ENCODE measurements at regions not wholly inside any gene's neighbourhood (a gene's known extent, or its start where the extent isn't known, plus 50 kb on each side); places are given as distances from the start of the nearest gene placed in this dataset.

DNA sequence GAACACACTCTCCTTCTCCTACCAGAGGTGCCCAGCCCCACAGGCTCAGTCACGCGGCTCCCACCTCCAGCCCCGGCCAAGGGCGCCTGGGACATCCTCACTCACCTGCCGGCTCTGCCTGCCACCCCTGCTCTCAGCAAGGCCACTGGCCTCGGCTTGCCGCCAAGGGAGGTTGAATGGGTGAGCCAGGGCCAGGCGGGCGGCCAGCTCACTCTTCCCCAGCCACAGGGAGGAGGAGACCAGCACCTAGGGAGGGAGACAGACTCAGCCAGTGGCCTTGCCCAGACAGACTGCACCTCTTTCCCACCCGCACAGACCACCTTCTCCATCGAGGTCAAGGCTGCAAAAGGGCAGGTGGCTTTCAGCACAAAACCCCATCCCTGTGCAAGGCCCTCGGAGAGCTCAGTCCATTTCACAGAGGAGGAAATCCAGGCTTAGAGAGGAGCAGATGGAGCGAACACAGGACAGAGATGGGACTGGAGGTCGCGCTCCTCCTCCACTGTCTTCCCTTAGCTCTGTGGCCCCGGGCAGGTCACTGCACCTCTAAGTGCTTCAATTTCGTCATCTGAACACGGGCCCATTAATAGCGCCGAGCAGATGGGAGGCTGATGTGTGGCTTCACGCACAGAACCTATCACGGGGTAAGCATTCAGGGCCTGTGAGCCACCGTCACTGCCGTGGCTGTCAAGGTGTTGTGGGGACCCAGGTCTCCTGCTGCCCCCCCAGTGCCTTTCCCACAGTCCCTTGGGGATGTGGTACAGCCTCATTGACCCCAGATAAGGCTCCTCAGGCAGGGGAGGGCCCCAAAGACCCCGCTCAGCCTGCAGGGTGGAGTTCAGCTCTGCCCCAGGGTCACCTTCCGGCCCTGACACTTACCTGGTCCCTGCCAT lies 56.1 kb downstream of the RMI2 start:
- ATAC-seq (replicated peaks) (no peak), DNase-seq (no peak)
- Mint-ChIP-seq H3K27ac (no peak overlapping the region), H3K9me3 (no peaks in the 10 kb centered on the region), H3K4me1 (ENCODE audit: low read depth in 2 of 2) (peaks cover 0 to 7% of the 10 kb centered on the region in 2 donors), H3K36me3 (ENCODE audit: insufficient read depth) (no peaks in the 10 kb centered on the region), H3K4me3 (no peak overlapping the region), H3K27me3 (peaks cover 0 to 23% of the 10 kb centered on the region in 2 donors)

- ATAC-seq (replicated peaks) = no peak
- Mint-ChIP-seq H3K27me3 (peaks cover 0 to 23% of the 10 kb centered on the region in 2 donors), H3K4me3 (no peak overlapping the region), H3K27ac (no peak overlapping the region), H3K36me3 (ENCODE audit: insufficient read depth) (no peaks in the 10 kb centered on the region), H3K4me1 (ENCODE audit: low read depth in 2 of 2) (peaks cover 0 to 3% of the 10 kb centered on the region in 2 donors), H3K9me3 (no peaks in the 10 kb centered on the region)
- DNase-seq = no peak
These were observed 56.9 kb downstream of the RMI2 start for GRCh38 chr16:11402051-11402744.

GRCh38 chr16:11402745-11403533 lies 57.7 kb downstream of the RMI2 start:
- Mint-ChIP-seq H3K36me3 (ENCODE audit: insufficient read depth) (no peaks in the 10 kb centered on the region), H3K4me1 (ENCODE audit: low read depth in 2 of 2) (peaks cover 0 to 4% of the 10 kb centered on the region in 2 donors), H3K27ac (no peak overlapping the region), H3K9me3 (no peaks in the 10 kb centered on the region), H3K27me3 (peaks cover 0 to 23% of the 10 kb centered on the region in 2 donors), H3K4me3 (no peak overlapping the region)
- ATAC-seq (replicated peaks) (no peak), DNase-seq (no peak)

DNA sequence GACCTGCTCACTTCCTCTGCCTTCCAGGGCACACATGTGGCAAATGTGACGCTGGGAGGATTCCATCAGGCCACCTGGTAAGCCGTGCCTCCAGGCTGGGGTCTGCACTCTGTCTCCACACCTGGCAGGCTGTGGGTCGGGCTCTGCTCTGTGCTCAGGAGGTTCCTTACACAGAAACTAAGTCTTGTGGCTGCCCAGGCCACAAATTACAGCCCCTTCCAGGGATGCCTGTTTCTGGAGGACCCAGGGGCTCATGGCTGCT lies 58.2 kb downstream of the RMI2 start:
- DNase-seq (no peak), ATAC-seq (replicated peaks) (no peak)
- no peaks in the 10 kb centered on the region for H3K9me3 Mint-ChIP-seq
- peaks cover 0 to 1% of the 10 kb centered on the region in 2 donors for H3K4me1 Mint-ChIP-seq (ENCODE audit: low read depth in 2 of 2)
- H3K27ac Mint-ChIP-seq = no peak overlapping the region
- H3K27me3 Mint-ChIP-seq = peaks cover 0 to 23% of the 10 kb centered on the region in 2 donors
- no peaks in the 10 kb centered on the region for H3K36me3 Mint-ChIP-seq (ENCODE audit: insufficient read depth)
- H3K4me3 Mint-ChIP-seq = no peak overlapping the region

DNA sequence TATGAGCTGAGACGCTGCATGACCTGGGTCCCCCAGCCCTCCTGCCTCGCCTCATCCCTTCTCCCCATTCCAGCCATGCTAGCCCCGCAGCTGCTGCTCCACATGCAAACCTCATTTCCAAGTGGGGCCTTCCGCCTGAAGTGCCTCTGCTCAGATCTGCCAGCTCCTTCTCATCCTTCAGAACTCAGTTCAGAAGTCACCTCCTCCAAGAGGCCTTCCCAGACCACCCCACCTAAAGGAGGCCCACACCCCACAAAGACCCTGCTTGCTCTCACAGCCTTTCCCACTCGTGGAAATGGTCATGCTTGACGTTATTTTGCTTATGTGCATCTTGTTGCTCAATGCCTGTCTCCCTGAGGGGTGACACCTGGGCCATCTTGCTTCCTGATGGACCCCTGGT lies 58.7 kb downstream of the RMI2 start:
- Mint-ChIP-seq H3K4me3 (no peak overlapping the region), H3K27me3 (peaks cover 0 to 23% of the 10 kb centered on the region in 2 donors), H3K4me1 (ENCODE audit: low read depth in 2 of 2) (peaks cover 0 to 1% of the 10 kb centered on the region in 2 donors), H3K36me3 (ENCODE audit: insufficient read depth) (no peaks in the 10 kb centered on the region), H3K27ac (no peak overlapping the region), H3K9me3 (no peaks in the 10 kb centered on the region)
- DNase-seq (no peak), ATAC-seq (replicated peaks) (no peak)

DNA sequence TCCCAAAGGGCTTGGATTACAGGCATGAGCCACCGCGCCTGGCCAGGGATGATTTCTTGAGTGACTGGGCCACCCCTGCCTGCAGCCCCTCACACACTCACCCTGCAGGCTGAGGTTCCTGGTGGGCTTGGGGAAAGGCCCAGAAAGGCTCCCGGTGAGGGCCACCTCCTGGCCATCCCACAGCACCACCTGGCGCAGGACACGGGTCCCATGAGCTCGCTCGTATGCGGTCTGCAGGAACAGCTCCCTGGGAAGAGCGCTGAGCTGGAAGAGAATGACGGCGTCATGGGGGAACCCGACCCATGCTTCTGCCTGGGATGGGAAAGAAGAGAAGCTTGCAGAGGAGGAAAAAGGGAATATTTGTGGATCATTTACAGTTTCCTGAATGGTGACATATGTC lies 59.3 kb downstream of the RMI2 start:
- Mint-ChIP-seq H3K4me3 (no peak overlapping the region), H3K27ac (no peak overlapping the region)

GRCh38 chr16:11405331-11406176 lies 60.3 kb downstream of the RMI2 start:
- Mint-ChIP-seq H3K36me3 (ENCODE audit: insufficient read depth) (no peaks in the 10 kb centered on the region), H3K4me3 (no peak overlapping the region), H3K27me3 (peaks cover 0 to 23% of the 10 kb centered on the region in 2 donors), H3K9me3 (no peaks in the 10 kb centered on the region), H3K4me1 (ENCODE audit: low read depth in 2 of 2) (peaks cover 0 to 1% of the 10 kb centered on the region in 2 donors), H3K27ac (no peak overlapping the region)
- DNase-seq (peak; percentile 33 to 50 (median 35)), ATAC-seq (replicated peaks) (no peak)

More for the DNA sequence above, 59.3 kb downstream of the RMI2 start:
- Mint-ChIP-seq H3K9me3 (no peaks in the 10 kb centered on the region), H3K27me3 (peaks cover 0 to 23% of the 10 kb centered on the region in 2 donors), H3K4me1 (ENCODE audit: low read depth in 2 of 2) (peaks cover 0 to 1% of the 10 kb centered on the region in 2 donors), H3K36me3 (ENCODE audit: insufficient read depth) (no peaks in the 10 kb centered on the region)
- no peak for DNase-seq
- ATAC-seq (replicated peaks) = no peak

GRCh38 chr16:11406177-11406560 lies 60.9 kb downstream of the RMI2 start:
- ATAC-seq (replicated peaks) = no peak
- Mint-ChIP-seq H3K36me3 (ENCODE audit: insufficient read depth) (no peaks in the 10 kb centered on the region), H3K9me3 (no peaks in the 10 kb centered on the region)

DNA sequence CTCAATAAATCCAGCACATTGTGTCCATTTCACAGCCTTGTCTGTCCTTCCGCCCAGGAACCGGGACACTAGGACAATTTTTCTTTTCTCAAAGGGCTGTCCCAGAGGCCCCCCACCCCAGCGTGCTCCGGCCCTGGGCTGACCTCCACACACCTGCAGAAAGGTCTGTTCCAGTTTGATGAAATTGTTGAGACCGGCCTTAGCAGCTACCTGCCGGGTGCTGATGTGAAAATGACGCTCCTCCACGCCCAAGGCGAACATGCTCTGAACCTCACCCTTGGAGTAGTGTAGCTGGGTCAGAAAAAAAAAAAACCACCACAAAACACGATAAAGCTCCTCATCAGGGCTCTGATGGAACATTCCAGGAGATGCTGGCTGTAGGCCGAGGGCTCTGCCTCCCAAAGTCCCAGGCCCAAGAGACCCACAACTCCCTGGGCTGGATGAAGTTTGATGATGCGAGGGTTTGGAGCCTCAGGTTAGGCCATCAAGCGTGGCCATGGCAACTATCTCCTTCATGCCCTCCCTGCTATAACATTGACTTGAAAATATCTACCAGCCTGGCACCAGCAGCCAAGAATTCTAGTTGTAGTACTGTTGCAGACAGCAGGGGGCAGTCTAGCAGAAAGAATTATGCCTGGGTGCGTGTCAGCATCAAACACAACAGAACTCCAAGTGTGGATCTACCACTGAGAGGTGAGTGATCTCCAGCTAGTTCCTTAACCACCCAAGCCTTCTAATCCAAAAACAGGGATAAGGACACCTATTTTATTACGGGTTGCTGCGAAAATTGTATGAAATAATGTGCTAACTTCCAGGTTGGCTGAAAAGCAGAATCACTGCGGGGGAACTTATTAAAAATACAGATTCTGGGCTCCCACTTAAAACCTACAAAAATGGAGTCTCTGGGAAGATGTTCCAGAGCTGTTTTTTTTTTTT lies 62.1 kb downstream of the RMI2 start:
- Mint-ChIP-seq H3K36me3 (ENCODE audit: insufficient read depth) (no peaks in the 10 kb centered on the region), H3K27ac (no peak overlapping the region), H3K27me3 (peaks cover 0 to 23% of the 10 kb centered on the region in 2 donors), H3K9me3 (no peaks in the 10 kb centered on the region), H3K4me1 (ENCODE audit: low read depth in 2 of 2) (peaks cover 0 to 1% of the 10 kb centered on the region in 2 donors), H3K4me3 (no peak overlapping the region)
- ATAC-seq (replicated peaks) = peak; percentile 76
- peak; percentile 67 to 75 (median 71) for DNase-seq

More at GRCh38 chr16:11406177-11406560, 60.9 kb downstream of the RMI2 start:
- no peak for DNase-seq
- Mint-ChIP-seq H3K27me3 (peaks cover 0 to 23% of the 10 kb centered on the region in 2 donors), H3K27ac (no peak overlapping the region), H3K4me1 (ENCODE audit: low read depth in 2 of 2) (peaks cover 0 to 1% of the 10 kb centered on the region in 2 donors), H3K4me3 (no peak overlapping the region)

GRCh38 chr16:11408216-11408615 lies 63.0 kb downstream of the RMI2 start:
- H3K27me3 Mint-ChIP-seq = peaks cover 0 to 17% of the 10 kb centered on the region in 2 donors
- H3K36me3 Mint-ChIP-seq (ENCODE audit: insufficient read depth) = no peaks in the 10 kb centered on the region
- H3K4me1 Mint-ChIP-seq (ENCODE audit: low read depth in 2 of 2) = peaks cover 0 to 1% of the 10 kb centered on the region in 2 donors
- H3K9me3 Mint-ChIP-seq = no peaks in the 10 kb centered on the region
- H3K27ac Mint-ChIP-seq = no peak overlapping the region
- DNase-seq = no peak
- ATAC-seq (replicated peaks) = no peak
- no peak overlapping the region for H3K4me3 Mint-ChIP-seq

GRCh38 chr16:11409398-11409797 lies 64.1 kb downstream of the RMI2 start:
- no peak overlapping the region for H3K27ac Mint-ChIP-seq
- peaks cover 0 to 1% of the 10 kb centered on the region in 2 donors for H3K4me1 Mint-ChIP-seq (ENCODE audit: low read depth in 2 of 2)
- H3K27me3 Mint-ChIP-seq = peaks cover 0 to 6% of the 10 kb centered on the region in 2 donors
- ATAC-seq (replicated peaks) (no peak), DNase-seq (no peak)
- H3K36me3 Mint-ChIP-seq (ENCODE audit: insufficient read depth) = no peaks in the 10 kb centered on the region
- no peaks in the 10 kb centered on the region for H3K9me3 Mint-ChIP-seq
- H3K4me3 Mint-ChIP-seq = no peak overlapping the region
